Mammary epithelial cell (primary cell): ENCODE measurements at regions not wholly inside any gene's neighbourhood (a gene's known extent, or its start where the extent isn't known, plus 50 kb on each side); places are given as distances from the start of the nearest gene placed in this dataset.

ENCODE experiments used
- CTCF ChIP-seq, 2 donors: IDR thresholded peaks in 1 of 2; conservative IDR thresholded peaks in 1 of 2; 2 replicates each; pipeline ENCODE4 v1.5.1; 2011 to 2012; ENCODE audit warnings: inconsistent platforms in 2 of 2, low read length in 2 of 2, mild to moderate bottlenecking in 2 of 2, control low read depth in 1 of 2, low read depth in 1 of 2; ENCODE audit not compliant: insufficient read depth in 1 of 2; ENCODE audit errors: extremely low read depth in 1 of 2
- EZH2 ChIP-seq: IDR thresholded peaks from 2 replicates; pipeline ENCODE4 v1.6.1; 2012; ENCODE audit warnings: low read length, inconsistent platforms, borderline replicate concordance

GRCh38 chr2:128821010-128821409, 502.3 kb upstream of the HS6ST1 start:
- TF ChIP-seq EZH2 (no peak), CTCF (conservative IDR thresholded peaks at IDR 0.05 in 1 of 2, IDR thresholded peaks at IDR 0.05 in 1 of 2; ENCODE audit: extremely low read depth in 1 of 2, insufficient read depth in 1 of 2, low read depth in 1 of 2, low read length in 2 of 2) (no peak)
